HepG2 (cell line): ENCODE measurements at regions not wholly inside any gene's neighbourhood (a gene's known extent, or its start where the extent isn't known, plus 50 kb on each side); places are given as distances from the start of the nearest gene placed in this dataset.

ENCODE experiments used
- ATAC-seq: fragments of 200-7000 bp; cut with Tn5 transposase; 3 replicates; pipeline ENCODE4 v1.9.1; 2020; ENCODE audit warnings: mild to moderate bottlenecking, moderate library complexity
- BruUV-seq: library from RNA; stranded (reverse); fragments of 400-500 nt; replicated peaks from 2 replicates; lab custom pipeline; 2021; lab: Mats Ljungman, UMichigan
- CTCF ChIA-PET: fragments of 300-600 bp; formaldehyde crosslinking; extraction: SDS; loops from one replicate; lab custom pipeline; 2021; ENCODE audit warnings: low total read pairs, inconsistent platforms, low intra/inter-chr PET ratio; lab: Yijun Ruan, JAX
- POLR2A ChIA-PET: fragments of 350-600 bp; sonication (Branson Sonifier 250); formaldehyde crosslinking; loops from one replicate; lab custom pipeline; 2020; ENCODE audit warnings: antibody characterized with exemption, inconsistent platforms; lab: Yijun Ruan, JAX
- DNase-seq: peaks from one replicate; pipeline ENCODE4 v3.0.0-alpha.2; 2015; ENCODE audit warnings: low spot score
- FAIRE-seq: peaks from 3 replicates; lab custom pipeline; 2011; peaks lifted over from hg19 to GRCh38; lab: Jason Lieb, UNC
- H2AFZ ChIP-seq: one replicate; pipeline ENCODE4 v1.6.1; 2011; ENCODE audit warnings: low read length, inconsistent platforms
- H3K27ac ChIP-seq: fragments of 300-600 bp; 3 replicates; pipeline ENCODE4 v1.8.0; 2011; ENCODE audit warnings: mixed run types, mild to moderate bottlenecking, mixed read lengths, low read length, inconsistent platforms; ENCODE audit not compliant: insufficient read depth; ENCODE audit errors: extremely low read length
- H3K27me3 ChIP-seq, 2 experiments: fragments of 200-600 bp in 1 of 2; 2 replicates in 1 of 2; 3 replicates in 1 of 2; pipeline versions ENCODE4 v1.6.0 to v1.8.0; 2011; ENCODE audit warnings: low read length in 2 of 2, mild to moderate bottlenecking in 2 of 2, moderate library complexity in 2 of 2, inconsistent platforms in 1 of 2; ENCODE audit not compliant: insufficient read depth in 2 of 2, control insufficient read depth in 1 of 2
- H3K36me3 ChIP-seq, 2 experiments: fragments of 200-600 bp in 1 of 2; replicated peaks in 1 of 2; 2 replicates in 1 of 2; 3 replicates in 1 of 2; pipeline versions ENCODE4 v1.5.1 to v1.8.0; 2011; ENCODE audit warnings: low read length in 2 of 2, inconsistent platforms in 1 of 2; ENCODE audit not compliant: insufficient read depth in 2 of 2, control insufficient read depth in 1 of 2
- H3K4me1 ChIP-seq: 2 replicates; pipeline ENCODE4 v1.5.1; 2012; ENCODE audit warnings: low read length, inconsistent platforms; ENCODE audit not compliant: insufficient read depth
- H3K4me2 ChIP-seq: 2 replicates; pipeline ENCODE4 v1.6.0; 2011; ENCODE audit warnings: low read depth, low read length, inconsistent platforms
- H3K4me3 ChIP-seq, 3 experiments: fragments of 200-600 bp in 1 of 3; sonication (generic), shearing (Covaris generic) in 1 of 3; replicated peaks in 1 of 3; 2 replicates each; pipeline ENCODE4 v1.5.1; 2011 to 2016; ENCODE audit warnings: low read length in 3 of 3, inconsistent platforms in 2 of 3, low read depth in 2 of 3, mild to moderate bottlenecking in 2 of 3, control low read depth in 1 of 3, mixed read lengths in 1 of 3; ENCODE audit not compliant: insufficient read depth in 1 of 3
- H3K79me2 ChIP-seq: one replicate; pipeline ENCODE4 v1.6.1; 2011; ENCODE audit warnings: low read length, inconsistent platforms; ENCODE audit not compliant: insufficient read depth
- H3K9ac ChIP-seq: 2 replicates; pipeline ENCODE4 v1.6.0; 2011; ENCODE audit warnings: mild to moderate bottlenecking, low read depth, low read length, inconsistent platforms; ENCODE audit not compliant: insufficient read depth
- H3K9me3 ChIP-seq: 2 replicates; pipeline ENCODE4 v1.5.1; 2012; ENCODE audit warnings: mild to moderate bottlenecking, low read length
- H4K20me1 ChIP-seq: 2 replicates; pipeline ENCODE4 v1.6.0; 2011; ENCODE audit warnings: inconsistent platforms, mild to moderate bottlenecking, low read length, moderate library complexity; ENCODE audit not compliant: insufficient read depth
- MYPOP ChIP-seq: sonication (generic); formaldehyde crosslinking; IDR thresholded peaks from 2 replicates; pipeline ENCODE4 v1.8.1; 2023; ENCODE audit warnings: mild to moderate bottlenecking, moderate library complexity, missing genetic modification reagents
- NPAS2 ChIP-seq: sonication (generic); formaldehyde crosslinking; IDR thresholded peaks from 2 replicates; pipeline ENCODE4 v1.8.0; 2022; ENCODE audit warnings: mild to moderate bottlenecking, missing genetic modification reagents, borderline replicate concordance
- PAXIP1 ChIP-seq: sonication (generic); formaldehyde crosslinking; conservative IDR thresholded peaks from 2 replicates; pipeline ENCODE4 v1.4.0; 2020; ENCODE audit warnings: mild to moderate bottlenecking, missing genetic modification reagents, moderate library complexity
- PRDM15 ChIP-seq: sonication (generic); formaldehyde crosslinking; IDR thresholded peaks from 2 replicates; pipeline ENCODE4 v1.4.0; 2020; ENCODE audit warnings: missing genetic modification reagents
- TAF1 ChIP-seq: sonication (generic); formaldehyde crosslinking; IDR thresholded peaks from 2 replicates; pipeline ENCODE4 v1.4.0; 2020; ENCODE audit warnings: missing genetic modification reagents
- ZBTB49 ChIP-seq: sonication (generic); formaldehyde crosslinking; IDR thresholded peaks from 2 replicates; pipeline ENCODE4 v1.4.0; 2020; ENCODE audit warnings: missing genetic modification reagents, borderline replicate concordance
- ZNF17 ChIP-seq: sonication (generic); formaldehyde crosslinking; IDR thresholded peaks from 2 replicates; pipeline ENCODE4 v1.5.0; 2020; ENCODE audit warnings: mild to moderate bottlenecking, missing genetic modification reagents
- ZNF496 ChIP-seq: sonication (generic); formaldehyde crosslinking; IDR thresholded peaks from 2 replicates; pipeline ENCODE4 v1.8.1; 2023; ENCODE audit warnings: mild to moderate bottlenecking, moderate library complexity, missing genetic modification reagents; ENCODE audit not compliant: insufficient replicate concordance
- ZNF644 ChIP-seq: IDR thresholded peaks from 2 replicates; pipeline ENCODE4 v1.6.1; 2016; ENCODE audit warnings: low read depth
- ZNF891 ChIP-seq: sonication (generic); formaldehyde crosslinking; IDR thresholded peaks from 2 replicates; pipeline ENCODE4 v1.5.0; 2020; ENCODE audit warnings: mild to moderate bottlenecking, missing genetic modification reagents
- ZSCAN5A ChIP-seq: sonication (generic); formaldehyde crosslinking; IDR thresholded peaks from 2 replicates; pipeline ENCODE4 v1.8.0; 2022; ENCODE audit warnings: mild to moderate bottlenecking, missing genetic modification reagents, borderline replicate concordance
- WGBS: methylation state at CpG from one replicate; pipeline ENCODE4 v1.1.6; 2017; ENCODE audit warnings: low lambda C conversion rate; 5-methylcytosine and 5-hydroxymethylcytosine counted together
- in situ Hi-C: cut with HindIII; loops from 2 replicates; pipeline ENCODE4 v1.10.0; 2017; ENCODE audit warnings: low pct_unique_long_range_greater_than_20kb; ENCODE audit not compliant: extremely low pct_ligation_motif_present
- intact Hi-C: fragments of 100-400 bp; cut with micrococcal nuclease; formaldehyde crosslinking; loops from one replicate; pipeline ENCODE4 v1.10.0; 2022; ENCODE audit not compliant: unreplicated experiment

- WGBS = 3% methylated on average over 2 of the region's 2 CpGs
- Histone ChIP-seq H3K36me3 (no peaks in the 10 kb centered on the region), H3K4me3 (no peak overlapping the region), H3K9ac (no peak overlapping the region), H3K27me3 (no peaks in the 10 kb centered on the region), H3K4me1 (no peaks in the 10 kb centered on the region), H3K9me3 (peaks cover 35% of the 10 kb centered on the region), H2AFZ (no peak overlapping the region), H3K27ac (no peak overlapping the region), H4K20me1 (no peaks in the 10 kb centered on the region), H3K4me2 (no peak overlapping the region), H3K79me2 (no peaks in the 10 kb centered on the region)
- FAIRE-seq = no peak
- in situ Hi-C loops (no loop called here), intact Hi-C loops (no loop called here)
- no peak for DNase-seq
- ChIA-PET CTCF (no interaction called here), POLR2A (no interaction called here)
- BruUV-seq = no TSS peak
- ATAC-seq = no peak
- TF ChIP-seq PRDM15 (CRISPR knock-in tag) (no peak), PAXIP1 (CRISPR knock-in tag) (no peak), ZNF644 (CRISPR knock-in tag) (no peak), ZNF891 (CRISPR knock-in tag) (no peak), MYPOP (CRISPR knock-in tag) (no peak), TAF1 (no peak), ZBTB49 (CRISPR knock-in tag) (no peak), ZNF17 (no peak), NPAS2 (no peak), ZSCAN5A (CRISPR knock-in tag) (no peak), ZNF496 (CRISPR knock-in tag) (no peak)
Measured at GRCh38 chr15:47964229-47964628, 156.6 kb upstream of the SLC24A5 start.
